Ureter (tissue), 1 donor: ENCODE measurements at regions not wholly inside any gene's neighbourhood (a gene's known extent, or its start where the extent isn't known, plus 50 kb on each side); places are given as distances from the start of the nearest gene placed in this dataset.

Source experiments
- DNase-seq: peaks from one replicate; pipeline ENCODE4 v3.0.0-alpha.2; 2020; ENCODE audit warnings: low spot score
- donor health status: DM: yes; HTN: yes; CAD: no.

DNA sequence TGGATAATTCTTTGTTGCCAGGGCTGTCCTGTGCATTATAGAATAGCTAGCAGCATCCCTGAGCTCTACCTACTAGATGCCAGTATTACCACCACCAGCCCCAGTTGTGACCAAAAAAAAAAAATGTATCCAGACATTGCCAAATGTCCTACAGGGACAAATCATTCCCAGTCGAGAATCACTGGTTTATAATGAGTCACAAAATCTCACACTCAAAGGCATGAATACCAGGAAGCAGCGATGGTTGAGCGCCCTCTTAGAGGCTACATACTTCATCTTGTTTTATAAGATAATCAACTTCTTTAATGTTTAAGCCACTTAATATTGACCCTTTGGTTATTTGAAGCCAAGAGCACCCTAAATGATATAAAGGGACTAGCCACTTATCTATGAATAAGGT lies 297.3 kb downstream of the DHX15 start:
- DNase-seq = no peak

DNA sequence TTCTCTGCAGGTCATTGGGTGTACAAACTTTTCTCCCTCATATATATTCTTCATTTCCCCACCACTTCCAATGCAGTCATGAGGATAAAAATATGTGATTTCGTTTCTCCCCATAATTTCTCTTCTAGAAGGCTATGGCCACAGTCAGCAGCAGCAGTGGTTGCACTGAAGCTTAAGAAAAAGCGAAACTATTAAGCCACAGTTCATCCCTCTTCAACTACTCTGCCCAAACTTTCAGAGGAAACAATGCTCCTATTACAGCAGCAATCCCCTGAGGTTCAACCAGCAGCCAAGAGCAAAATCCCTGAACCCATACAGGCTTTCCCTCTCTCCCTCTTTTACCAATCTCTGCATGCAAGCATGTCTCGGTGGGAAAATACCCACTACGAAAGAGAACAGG lies 298.6 kb downstream of the DHX15 start:
- no peak for DNase-seq

DNA sequence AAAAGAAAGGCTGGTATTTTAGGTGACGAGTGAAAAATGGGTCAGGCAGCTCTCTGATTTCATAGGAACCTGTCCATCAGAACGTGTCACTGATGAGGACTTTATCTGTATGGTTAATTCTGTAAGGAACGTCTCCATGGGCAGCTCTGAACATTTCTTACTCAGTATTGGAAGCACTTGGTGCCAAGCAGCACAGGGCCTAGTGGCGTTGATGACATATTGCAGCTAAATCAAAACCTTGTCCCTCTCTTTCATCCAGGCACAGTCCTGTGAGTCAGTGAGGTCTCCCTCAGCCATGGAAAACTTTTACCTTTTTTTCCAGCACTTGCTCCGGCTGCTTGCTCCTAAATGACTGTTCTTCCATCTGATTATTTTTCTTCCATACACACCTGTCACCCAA lies 301.9 kb downstream of the DHX15 start:
- no peak for DNase-seq

DNA sequence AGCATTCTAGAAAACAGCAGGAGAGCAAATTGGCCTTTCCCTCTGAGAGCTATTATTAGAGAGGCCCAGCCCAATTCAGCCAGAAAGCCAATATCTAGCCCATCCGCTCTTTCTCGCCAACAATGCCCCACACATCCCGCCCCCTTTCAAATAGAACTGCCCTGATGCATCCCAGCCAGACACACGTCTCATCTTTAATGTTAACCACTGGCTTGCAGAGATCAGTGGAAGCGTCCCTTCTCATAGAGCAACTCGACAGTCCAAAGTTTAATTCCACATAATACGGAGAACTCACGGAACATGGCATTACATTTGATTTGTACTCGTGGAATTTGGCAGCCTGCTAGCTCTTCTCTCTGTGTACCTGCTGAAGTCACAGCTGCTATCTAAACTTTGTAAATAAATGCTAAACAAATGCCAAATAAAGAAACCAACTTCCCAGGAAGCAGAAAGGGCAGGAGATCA lies 304.4 kb downstream of the DHX15 start:
- no peak for DNase-seq

DNA sequence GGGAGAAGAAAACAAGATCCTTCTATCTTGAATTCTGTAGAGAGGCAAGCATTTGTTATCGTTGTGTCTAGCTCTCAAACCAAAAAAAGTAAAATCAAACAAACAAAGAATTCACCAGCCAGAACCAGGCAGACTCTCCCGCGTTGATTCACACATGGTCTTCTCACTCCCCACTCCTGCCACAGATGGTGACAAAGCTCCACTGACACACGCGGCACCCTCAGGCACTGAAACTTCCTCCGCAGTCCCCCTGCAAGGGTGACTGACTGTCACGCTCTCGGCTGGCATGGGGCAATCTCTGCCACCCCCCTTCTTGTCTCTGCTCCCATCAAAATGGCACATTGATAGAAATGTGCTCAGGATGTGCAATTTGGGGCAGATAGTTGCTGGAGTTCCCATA lies 304.9 kb downstream of the DHX15 start:
- no peak for DNase-seq

DNA sequence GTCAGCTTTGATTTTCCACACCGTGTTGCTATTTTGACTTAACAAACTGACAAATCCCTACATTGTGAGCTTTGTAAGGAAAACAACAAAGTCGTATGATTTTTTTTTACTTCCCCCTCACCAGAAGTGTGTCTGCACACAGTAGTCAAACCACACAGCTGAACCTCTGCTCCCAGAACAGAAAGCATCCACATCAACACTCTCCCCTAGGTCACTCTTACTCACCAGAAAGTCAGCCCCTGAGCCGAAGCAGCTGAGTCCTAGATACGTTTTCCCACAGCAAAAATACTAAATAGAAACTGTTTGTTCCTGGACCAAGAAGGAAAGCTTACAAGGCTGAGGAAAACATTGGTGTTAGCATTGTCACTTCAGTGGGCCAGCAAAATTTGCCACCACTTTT lies 305.7 kb downstream of the DHX15 start:
- DNase-seq = no peak

DNA sequence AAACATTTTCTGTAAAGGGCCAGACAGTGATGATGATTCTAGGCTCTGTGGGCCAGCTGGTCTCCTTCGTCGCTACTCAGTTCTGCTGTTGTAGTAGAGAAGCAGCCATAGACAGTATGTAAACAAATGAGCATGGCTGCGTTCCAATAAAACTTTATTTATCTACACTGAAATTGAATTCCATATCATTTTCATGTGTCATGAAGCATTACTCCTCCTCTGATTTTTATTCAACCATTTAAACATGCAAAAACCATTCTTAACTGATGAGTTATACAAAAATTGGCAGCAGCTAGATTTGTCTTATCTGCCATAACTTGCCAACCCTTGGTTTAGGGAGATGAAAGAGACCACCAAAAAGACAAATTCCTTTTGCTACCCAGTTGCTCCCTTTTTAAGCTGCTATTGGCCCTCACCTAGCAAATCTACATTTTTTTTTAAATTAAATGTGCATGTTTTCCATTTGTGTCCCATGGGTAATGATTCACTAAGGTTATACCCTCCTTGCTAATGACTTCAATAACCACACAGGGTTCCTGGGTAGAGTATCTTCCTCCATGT lies 309.9 kb downstream of the DHX15 start:
- DNase-seq = no peak

DNA sequence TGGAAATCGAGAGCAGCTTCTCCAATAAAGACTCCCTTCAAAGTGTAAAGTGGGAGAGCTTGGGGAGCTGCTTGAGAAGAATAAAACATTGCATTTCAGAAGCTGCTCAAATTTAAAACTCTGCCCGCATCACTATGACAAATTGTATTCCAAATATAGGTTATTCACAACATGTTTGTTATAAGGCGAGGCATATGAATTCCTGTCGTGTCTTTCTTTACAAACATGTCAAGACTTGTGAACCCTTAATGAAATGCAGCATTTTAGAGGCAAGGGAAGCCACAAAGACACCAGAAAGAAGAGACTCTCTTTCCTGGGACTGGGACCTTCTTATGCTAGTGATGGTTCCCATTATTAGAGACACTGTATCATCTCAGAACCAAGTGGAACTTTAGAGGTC lies 311.2 kb downstream of the DHX15 start:
- no peak for DNase-seq

DNA sequence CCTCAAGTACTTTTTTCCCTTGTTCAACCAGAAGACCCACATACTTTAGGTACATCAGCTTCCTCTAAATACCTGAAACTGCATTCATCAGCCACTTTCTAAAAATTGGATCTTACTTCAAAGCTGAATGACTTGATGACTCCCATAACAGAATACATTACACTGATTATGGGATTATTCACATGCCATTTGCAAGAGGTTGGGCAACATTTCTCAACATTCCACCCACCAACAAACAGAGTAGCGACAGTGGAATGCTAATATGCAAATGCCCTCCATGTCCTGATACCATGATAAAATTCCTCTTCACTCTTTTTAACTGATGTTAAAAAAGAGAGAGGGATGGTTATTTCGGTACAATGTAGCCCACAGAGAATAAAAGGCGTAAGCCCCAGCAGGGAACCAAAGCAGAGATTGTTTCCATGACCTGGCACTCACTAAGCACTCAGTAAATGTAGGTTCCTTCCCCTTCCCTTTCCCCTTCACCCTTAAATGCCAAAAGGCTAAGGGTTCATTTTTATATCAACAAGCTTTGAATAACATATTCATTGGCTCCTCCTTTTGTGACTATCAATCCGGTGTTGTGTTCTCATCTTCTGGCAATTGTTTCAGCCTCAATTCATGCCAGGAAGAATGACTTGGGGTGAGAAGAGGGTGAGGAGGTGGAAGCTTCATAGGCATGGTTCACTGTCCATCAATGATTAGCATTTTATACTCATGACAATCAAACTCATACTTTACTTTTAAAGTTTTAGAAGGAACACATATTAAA lies 317.2 kb downstream of the DHX15 start:
- DNase-seq = no peak

DNA sequence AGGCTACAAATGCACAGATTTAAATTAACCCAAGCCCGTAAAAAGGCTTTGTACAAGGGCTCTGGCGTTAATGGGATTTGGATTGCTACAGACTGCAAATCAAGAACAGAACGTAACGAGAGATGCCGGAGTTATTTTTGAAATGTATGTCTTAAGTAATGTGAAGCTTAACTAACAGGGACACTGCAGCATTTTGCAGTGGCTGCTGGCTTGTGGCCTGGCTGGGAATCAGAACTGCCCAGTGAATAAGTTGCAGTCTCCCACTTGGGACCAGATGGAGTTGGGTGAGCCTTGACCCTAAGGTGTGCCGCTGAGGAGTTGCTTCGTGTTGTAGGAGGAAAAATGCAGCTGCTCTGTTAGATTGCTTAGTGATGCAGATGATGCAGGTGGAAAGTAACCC lies 318.4 kb downstream of the DHX15 start:
- no peak for DNase-seq

DNA sequence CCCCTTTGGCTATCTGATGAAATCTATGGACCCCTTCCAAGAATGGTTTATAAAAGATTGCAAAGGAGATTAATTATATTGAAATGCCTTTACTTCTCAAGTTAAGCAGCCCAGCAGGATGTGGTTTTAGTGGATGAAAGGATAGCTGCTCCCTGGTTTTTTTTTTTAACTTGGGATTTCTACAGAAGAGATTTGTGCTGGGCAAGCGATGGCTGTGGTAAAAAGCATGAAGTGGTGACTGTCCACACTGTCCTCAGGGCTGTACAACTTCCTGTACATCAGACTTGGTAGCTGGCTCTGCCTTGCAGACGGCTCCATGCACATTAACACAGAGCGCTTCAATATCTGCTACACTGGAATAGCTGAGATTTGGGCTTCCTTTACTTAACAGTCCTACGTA lies 321.7 kb downstream of the DHX15 start:
- DNase-seq = no peak

DNA sequence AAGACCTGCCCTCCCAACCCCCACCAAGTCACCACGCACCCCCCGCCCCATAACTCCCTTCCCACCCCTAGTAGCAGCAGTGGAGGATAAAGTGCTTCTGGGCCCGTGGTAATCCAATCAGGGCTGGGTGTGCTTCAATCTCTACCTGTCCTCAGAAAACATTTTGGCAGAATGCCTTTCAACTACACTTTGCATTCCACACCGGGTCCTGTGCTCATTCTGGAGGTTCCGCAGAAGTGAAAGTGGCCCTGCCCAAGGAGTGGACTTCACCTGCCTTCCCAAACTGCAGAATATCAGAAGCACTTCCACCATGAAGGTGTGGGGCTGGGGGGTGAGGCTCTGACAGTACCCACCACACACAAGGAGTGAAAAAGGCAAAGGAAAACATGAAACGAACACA lies 322.3 kb downstream of the DHX15 start:
- no peak for DNase-seq

DNA sequence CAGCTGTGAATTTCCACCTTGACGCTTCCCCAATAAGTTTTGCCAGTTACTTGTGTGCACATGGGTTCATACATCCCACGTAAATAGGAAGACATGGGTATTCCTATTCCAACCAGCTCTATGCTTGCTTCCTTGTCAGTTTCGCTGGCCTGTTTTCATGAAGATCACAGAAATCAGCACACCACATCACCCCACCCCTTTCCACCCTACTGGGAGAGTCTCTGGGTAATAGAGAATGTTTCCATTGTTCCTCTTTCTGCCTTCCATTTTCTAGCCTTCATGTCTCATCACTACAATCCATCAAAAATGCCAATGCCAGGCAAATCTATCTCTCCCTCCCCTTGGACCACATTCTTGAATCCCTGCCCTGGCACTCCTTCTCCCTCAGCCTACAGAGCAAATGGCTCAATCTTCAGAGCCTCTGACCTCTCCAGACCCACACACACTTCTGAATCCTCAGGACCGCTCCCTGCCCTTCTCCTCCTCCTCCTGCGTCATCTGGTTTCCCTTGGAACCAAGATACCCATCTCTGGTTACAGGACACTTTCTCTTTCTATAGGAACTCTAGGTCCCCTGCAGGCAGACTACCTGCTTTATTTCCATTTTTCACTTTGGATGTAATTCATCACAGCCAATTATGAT lies 323.3 kb downstream of the DHX15 start:
- DNase-seq = no peak

DNA sequence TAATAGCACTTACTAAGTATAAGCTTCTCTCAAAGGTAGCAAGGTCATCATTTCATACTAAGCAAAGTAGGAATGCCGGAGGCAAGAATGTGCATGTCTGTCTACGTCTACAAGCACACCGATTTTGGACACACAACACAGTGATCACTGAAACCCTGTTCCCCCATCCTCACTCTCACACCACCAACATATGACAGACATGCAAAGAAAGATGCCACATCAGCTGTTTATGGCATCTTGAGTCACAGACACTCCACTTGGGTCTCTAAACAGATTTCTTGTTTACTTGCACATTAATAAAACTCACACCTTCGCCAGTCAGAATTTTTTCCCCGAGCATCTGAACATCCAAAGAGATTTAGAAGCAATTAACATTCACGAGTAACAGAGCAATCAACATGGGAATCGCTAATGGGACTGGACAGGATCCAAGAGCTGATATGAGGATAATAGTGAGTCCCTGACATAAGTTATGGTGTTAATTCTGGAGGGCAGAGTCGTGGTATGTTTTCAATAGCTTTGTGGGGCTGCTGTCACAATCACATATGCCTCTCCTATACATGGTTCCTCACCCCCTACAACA lies 324.1 kb downstream of the DHX15 start:
- DNase-seq = no peak

DNA sequence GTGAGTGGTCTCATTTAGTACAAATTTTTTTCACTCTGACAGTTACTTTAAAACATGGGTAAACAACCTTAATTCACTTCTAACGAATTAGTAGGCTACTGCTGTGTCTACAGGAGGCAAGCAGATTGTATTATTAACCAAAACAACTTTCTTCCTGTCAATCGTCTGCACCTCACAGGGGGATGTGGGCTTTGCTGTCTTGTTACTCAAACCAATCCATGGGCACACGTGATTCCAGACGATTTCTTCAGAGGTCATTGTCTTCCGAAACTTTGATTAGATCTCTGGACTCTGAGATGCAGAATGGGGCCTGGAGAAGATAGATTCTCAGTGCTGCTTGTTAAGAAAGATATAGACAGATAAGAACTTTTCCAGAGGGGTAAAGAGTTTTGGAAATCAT lies 327.8 kb downstream of the DHX15 start:
- no peak for DNase-seq

DNA sequence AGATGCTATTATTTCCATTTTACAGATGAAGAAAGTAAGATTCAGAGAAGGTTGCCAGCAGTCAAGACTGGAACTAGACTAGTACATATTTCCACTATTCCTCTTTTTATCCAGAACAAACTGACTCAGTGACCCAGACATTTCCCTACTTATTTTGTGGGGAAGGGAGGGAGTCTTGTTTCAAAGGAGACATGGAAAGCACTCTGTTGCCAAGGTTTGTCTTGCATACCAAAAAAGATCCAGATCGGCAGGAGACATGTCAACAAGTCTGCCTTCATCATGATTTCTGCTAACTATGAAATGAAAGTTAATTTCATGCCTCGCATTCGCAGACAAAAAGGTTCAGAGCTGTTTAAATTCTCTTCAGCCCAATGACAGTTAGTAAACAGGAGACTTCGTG lies 328.3 kb downstream of the DHX15 start:
- DNase-seq = no peak

DNA sequence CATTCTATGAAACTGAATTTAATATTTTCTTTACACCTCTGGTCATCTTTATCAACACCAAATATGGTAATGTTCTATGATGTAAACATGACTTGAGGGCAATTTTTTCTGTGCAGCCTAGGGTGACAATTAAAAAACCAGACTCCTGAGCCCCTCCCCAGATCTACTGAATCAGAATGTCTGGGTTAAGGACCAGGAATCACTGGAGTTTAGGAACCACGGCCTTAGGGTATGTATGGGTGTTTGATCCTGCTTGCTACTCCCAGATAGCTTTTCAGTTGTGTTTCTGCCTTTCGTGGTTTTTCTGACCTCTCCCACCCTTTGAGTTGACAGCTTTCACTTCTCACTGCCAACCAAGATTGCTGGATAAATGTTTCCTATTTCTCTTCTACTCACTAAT lies 332.2 kb downstream of the DHX15 start:
- no peak for DNase-seq

DNA sequence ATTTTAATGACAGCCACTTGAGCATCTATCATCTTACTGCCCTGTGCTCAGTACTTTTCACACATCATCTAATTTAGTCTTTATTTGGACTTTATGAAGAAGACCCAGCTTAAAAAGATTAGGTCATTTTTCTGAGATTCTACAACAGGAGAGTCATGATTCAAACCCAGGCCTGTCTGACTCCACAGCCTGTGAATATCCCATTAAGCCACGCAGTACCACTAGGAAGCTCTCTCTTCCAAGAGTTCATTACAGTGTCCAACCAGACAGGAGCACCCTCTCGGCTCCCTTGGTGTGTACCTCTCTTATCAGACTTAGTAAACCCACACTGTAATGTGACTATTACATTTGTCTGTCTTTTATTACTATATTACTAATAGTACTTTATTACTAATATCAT lies 332.8 kb downstream of the DHX15 start:
- DNase-seq = no peak

DNA sequence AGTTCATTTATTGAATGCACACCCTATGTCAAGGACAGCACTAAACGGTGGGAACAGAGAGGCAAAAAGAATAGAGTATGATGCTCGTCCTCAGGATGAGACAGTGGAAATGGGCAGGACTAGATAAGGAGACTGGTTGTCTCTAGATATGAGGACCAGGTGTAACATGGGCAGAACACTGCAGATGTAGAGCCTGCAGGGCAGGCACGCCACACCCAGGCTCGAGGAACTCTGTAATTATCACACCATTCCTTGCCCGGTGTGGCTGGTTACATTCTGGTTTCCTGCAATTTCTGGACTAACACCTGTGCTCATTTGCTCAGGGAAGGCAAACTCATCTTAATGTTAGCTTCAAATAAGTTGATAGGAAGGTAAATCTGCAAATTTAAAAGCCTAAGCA lies 334.4 kb downstream of the DHX15 start:
- no peak for DNase-seq

DNA sequence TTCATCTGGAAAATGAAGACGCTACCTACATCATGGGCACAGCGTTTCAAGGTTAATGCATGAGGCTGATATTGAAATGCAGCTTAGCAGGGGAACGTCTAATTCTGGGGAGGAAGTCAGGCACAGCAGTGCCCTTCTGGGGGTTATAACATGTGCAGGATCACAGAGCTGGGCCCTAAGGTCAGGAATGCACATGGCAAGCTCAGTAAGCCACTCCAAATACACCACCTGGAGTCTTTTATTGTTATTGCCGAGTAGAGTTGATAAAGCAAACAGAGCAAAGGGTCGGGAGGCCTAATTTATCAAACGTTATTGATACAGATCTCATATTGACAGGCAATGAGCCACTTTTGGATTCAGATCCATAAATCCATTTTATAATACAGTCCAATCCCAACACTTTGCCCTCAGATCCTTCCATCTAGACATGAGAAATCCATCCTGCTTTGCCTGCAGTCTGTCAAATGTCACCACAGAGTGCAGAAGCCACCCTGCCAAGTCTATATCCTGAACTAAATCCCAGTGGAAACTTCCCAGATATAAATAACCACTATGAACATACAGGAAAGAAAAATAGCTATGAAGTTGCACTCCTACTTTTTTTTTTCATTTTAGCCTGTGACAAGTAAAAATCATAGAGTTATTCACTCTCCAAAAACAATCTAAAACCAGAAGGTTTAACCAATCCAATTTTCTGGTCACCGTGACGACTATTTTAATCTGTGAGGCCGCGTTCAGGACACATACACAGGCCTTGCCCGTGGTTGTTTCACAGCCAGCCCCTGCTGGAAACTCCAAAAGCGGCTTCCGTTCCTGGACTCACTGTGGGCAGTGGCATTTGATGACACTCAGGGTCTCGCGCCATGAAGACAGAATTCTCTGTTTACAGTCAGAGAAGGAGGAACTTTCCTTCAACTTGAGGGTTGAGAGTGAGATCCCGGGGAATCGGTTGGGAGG lies 335.4 kb downstream of the DHX15 start:
- no peak for DNase-seq

DNA sequence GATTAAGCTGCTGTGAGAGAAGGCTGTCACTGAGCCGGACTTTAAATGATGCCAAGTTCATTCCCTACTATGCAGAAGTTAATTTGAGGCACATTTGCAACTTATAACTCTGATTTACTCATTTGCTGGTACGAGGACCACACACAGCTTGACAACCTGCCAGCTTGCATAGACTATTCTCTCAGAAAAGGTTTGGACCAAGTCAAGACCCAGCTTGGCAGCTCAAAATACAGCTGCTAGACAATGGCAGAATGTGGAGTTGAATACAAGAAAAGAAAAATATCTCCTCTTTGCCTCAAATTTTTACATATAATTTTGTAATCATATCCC lies 338.9 kb downstream of the DHX15 start:
- no peak for DNase-seq
